HL-60/S4 treated with retinoic acid at 250 ng/mL for 4 days and 3 days (cell line): ENCODE measurements at regions not wholly inside any gene's neighbourhood (a gene's known extent, or its start where the extent isn't known, plus 50 kb on each side); places are given as distances from the start of the nearest gene placed in this dataset.
"Not testable (repeated sequence)": the region's sequence is repeated elsewhere in the genome, so short reads cannot be mapped to it uniquely, and the experiment has no call there.

Experiments used
- in situ Hi-C: fragments of 300-500 bp; cut with MboI; formaldehyde crosslinking; loops from 2 replicates; pipeline ENCODE4 v1.7.0; 2022; ENCODE audit warnings: low sequenced_read_pairs

DNA sequence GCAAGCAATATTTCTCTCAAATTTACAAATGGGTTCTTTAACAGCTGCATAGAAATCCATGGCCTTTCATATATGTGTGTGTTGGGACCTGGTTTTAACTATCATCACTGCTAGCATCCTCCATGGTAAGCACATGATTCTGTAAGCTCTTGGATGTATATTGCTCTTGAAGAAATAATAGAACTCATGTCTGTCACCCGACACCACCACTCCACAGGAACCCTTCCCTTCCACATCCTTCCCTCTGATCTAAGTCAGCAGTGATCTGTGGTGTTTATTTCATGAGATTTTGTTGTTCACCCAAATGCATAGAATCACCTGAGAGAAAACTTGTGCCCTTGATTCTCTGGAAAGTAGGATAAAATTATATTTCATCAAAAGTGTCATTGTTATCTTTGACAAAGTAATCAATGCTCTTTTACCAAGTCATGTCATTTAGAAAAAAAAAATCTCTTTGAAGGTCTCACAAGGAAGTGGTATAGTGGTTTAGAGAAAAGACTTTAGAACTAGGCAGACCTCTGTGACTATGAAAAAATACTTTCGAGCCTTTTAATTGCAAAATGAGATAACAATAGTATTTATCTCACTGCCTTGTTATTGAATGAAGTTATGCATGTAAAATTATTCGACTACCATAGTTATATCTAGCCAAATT is 649.8 kb upstream of the SLC35B3 start:
- in situ Hi-C loops, result no loop called here

- in situ Hi-C loops, result no loop called here
Observed at GRCh38 chr6:9083108-9083507, 647.8 kb upstream of the SLC35B3 start.

DNA sequence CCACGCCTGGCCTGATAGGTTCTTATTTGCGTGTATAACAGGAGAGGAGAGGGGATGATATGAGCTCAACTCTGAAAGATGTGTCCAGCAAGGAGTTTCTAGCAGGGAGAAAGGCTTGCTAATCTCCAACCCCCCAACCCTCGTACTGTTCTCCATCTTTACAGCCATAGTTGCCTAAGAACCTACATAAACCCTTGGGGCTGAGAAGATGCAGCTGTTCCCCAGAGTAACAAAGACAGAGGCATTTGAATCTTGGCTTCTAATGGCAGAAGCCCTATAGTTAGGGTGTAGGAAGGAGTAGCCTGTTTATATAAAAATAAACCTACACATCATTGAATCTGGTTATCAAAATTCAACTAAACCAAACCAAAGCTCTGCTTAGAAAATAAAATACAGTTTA is 631.4 kb upstream of the SLC35B3 start:
- in situ Hi-C loops, result no loop called here

GRCh38 chr6:9064156-9064555 is 628.8 kb upstream of the SLC35B3 start:
- in situ Hi-C loops, result no loop called here

DNA sequence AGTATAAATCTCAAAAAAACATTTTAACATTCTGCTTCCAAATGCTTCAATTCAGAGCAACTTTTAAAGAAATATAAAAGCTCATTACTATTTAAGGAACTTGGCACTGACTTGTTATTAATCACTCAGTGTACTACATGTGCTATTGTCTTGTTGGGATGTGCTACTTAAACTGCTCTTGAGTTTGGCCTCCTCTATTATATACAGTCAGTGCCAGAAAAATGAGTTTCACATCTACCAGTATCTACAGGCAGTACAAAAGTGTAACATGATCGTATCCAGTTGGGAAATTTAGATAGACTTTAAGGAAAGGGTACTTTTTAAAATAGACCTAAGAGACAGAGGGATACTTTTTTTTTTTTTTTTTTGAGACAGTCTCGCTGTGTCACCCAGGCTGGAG is 627.3 kb upstream of the SLC35B3 start:
- in situ Hi-C loops, result no loop called here

DNA sequence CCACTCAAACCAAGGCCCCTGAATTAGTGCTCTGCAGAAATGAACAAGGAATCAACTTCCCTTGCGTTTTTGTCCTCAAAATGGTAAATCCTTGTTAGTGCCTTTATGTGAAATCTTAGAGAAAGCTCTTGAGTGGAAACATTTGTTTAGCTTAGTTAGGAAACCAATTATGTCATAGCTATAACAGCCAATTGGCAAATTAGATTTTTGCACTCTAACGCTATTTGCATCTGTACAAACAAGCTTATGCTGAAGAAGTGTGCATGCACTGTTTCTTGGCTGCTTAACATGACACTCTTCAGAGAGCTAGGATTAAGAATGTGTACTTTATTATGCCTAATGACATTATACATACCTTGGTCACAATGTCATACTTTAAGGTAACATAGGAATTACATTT is 622.6 kb upstream of the SLC35B3 start:
- in situ Hi-C loops, result no loop called here

- in situ Hi-C loops, result no loop called here
Observed at GRCh38 chr6:9056556-9056955, 621.2 kb upstream of the SLC35B3 start.

DNA sequence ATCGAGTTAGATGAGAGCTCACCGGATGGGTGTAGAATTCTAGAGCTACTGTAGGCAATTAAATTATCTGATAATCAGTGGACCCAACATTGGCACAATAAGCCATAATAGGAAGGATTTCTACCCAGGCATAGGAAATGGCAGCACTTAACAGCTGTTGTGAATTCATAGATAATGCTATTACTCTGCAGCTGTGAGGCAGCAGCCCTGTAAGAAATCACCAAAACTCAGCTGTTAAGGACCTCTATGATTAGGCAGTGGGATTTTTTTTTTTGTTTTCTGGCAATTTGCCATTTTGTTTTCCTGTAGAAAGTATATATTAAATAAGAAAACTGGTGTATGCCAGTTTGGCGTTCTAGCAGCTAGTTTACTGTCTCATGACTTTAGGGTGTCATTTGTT is 609.1 kb upstream of the SLC35B3 start:
- in situ Hi-C loops, result no loop called here

DNA sequence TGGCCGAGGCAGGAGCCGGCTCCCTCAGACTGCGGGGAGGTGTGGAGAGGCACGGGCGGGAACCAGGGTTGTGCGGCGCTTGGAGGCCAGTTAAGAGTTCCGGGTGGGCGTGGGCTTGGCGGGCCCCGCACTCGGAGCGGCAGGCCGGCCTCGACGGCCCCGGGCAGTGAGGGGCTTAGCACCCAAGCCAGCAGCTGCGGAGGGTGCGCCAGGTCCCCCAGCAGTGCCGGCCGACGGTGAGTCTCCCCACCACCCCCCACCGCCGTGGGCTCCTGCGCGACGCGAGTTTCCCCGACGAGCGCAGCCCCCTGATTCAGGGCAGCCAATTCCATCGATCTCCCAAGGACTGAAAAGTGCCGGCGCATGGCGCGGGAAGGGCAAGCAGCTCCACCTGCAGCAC is 605.4 kb upstream of the SLC35B3 start:
- in situ Hi-C loops, result no loop called here

DNA sequence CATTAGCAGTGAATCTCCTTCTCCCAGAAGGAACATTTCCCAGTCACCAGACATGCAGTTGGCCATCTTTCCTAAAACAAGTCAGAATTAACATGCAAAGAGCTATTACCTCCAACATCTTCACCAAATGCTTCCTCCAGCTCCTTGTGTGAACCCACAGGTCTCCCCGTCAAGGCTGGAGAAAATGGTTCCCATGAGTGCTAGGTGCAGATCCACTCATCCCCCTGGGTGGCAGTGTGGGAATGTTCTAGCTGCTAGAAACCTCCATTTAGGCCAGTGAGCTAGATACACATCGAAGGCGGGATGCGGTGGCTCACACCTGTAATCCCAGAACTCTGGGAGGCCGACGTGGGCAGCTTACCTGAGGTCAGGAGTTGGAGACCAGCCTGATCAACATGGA is 603.9 kb upstream of the SLC35B3 start:
- in situ Hi-C loops, result no loop called here

- in situ Hi-C loops, result no loop called here
Observed at GRCh38 chr6:9028086-9028485, 592.7 kb upstream of the SLC35B3 start.

DNA sequence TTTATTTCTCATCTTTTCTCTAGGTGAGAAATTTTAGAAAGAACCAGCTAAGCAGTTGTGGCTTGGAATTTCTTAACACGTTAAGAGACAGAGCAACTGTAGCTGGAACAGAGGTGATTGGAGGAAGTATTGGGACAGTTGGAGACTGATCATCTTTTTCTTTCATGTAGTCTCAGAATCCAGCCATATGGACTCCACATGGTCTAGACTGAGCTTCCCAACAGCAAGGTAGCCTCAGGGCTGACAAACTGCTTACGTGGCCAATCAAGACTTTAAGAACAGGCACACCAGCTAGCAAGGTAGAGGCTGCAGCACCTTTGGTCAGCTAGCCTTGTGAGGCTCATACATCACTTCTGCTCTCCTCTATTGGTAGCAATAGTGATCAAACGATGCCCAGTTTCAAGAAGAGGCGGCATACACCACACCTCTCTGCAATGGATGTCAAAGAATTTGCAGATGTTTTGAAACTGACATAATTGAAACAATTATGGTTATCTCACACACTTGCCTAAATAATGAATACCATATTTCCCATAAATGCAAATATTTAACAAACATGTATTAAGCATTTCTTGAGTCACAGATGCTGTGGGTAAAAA is 590.5 kb upstream of the SLC35B3 start:
- in situ Hi-C loops, result no loop called here

- in situ Hi-C loops, result no loop called here
Observed at GRCh38 chr6:9025228-9025627, 589.9 kb upstream of the SLC35B3 start.

- in situ Hi-C loops, result not testable (repeated sequence)
Observed at GRCh38 chr6:9024246-9024645, 588.9 kb upstream of the SLC35B3 start.

GRCh38 chr6:9020001-9020400 is 584.7 kb upstream of the SLC35B3 start:
- in situ Hi-C loops, result no loop called here

DNA sequence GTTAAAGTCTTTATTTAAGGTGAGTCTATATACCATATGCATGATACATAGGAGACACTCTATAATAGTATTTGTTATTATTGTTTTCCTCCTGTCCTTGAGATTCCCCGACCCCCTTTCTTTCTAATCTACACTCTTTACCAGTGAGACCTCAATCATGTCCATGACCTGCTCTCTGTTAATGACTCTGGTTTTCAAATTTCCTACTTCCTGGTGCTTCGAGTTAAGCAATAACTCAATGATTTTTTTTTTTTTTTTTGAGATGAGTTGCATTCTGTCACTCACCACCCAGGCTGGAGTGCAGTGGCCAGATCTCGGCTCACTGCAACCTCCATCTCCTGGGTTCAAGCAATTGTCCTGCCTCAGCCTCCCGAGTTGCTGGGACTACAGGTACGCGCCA is 574.6 kb upstream of the SLC35B3 start:
- in situ Hi-C loops, result no loop called here

GRCh38 chr6:9007027-9007426 is 571.7 kb upstream of the SLC35B3 start:
- in situ Hi-C loops, result no loop called here

GRCh38 chr6:9002833-9003232 is 567.5 kb upstream of the SLC35B3 start:
- in situ Hi-C loops, result no loop called here

- in situ Hi-C loops, result loop anchor here (25.0 kb wide), 1 partner anchor 1442 kb away; no protein-coding TSS in a partner anchor
Observed at GRCh38 chr6:8995156-8995555, 559.8 kb upstream of the SLC35B3 start.

DNA sequence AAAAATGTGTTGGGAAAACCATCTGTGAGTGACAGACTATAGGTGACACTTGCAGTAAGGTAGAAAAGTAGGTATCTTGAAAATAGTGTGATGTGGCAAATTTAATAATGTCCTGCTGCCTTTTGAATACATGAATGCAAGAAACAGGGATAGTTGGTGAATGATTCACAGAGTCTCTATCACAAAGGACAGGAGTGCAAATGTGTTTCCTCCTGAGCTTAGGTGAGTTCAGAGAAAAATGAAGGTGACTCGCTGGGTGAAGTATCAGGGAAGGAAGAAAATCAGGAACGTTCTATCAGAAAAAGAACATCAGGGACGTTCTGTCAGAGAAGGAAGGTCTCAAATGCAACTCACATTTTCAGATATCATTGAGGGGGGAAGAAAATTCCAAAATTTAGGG is 557.8 kb upstream of the SLC35B3 start:
- in situ Hi-C loops, result loop anchor here (25.0 kb wide), 1 partner anchor 1444 kb away; no protein-coding TSS in a partner anchor

- in situ Hi-C loops, result loop anchor here (25.0 kb wide), 1 partner anchor 1445 kb away; no protein-coding TSS in a partner anchor
Observed at GRCh38 chr6:8991844-8992243, 556.5 kb upstream of the SLC35B3 start.

DNA sequence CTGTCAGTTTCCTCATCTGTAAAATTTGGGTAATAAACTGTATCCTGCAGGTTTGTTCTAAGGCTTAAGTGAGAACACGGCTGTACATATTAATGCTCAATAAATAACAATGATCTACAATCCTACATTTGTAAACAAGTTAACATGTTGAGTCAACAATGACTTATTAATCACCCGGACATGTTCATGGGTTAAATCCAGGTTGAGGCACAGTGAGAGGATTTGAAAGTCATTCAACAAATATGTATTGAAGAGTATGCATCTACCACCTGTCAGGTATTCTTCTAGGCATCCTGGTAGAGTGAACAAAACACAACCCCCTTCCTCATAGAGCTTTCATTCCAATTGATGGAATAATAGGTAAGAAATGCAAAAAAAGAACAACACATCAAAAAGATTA is 554.7 kb upstream of the SLC35B3 start:
- in situ Hi-C loops, result loop anchor here (25.0 kb wide), 1 partner anchor 1447 kb away; no protein-coding TSS in a partner anchor
